H1 (cell line): ENCODE measurements at regions not wholly inside any gene's neighbourhood (a gene's known extent, or its start where the extent isn't known, plus 50 kb on each side); places are given as distances from the start of the nearest gene placed in this dataset.

Experiments used
- CTCF ChIA-PET: fragments of 300-600 bp; sonication (Branson Sonifier 250); formaldehyde crosslinking; loops from one replicate; lab custom pipeline; 2021; ENCODE audit not compliant: partially characterized antibody; lab: Charles Lee
- POLR2A ChIA-PET: fragments of 300-600 bp; sonication (Branson Sonifier 250); formaldehyde crosslinking; loops from one replicate; lab custom pipeline; 2021; ENCODE audit warnings: inconsistent platforms; ENCODE audit not compliant: partially characterized antibody; lab: Charles Lee
- DNase-seq, 2 experiments: peaks; one replicate each; pipeline versions ENCODE4 v3.0.0 to v3.0.0-alpha.2; 2010 to 2022; ENCODE audit warnings: low spot score in 2 of 2, low read depth in 1 of 2, mixed read lengths in 1 of 2
- FAIRE-seq: peaks from 2 replicates; lab custom pipeline; 2011; peaks lifted over from hg19 to GRCh38; lab: Jason Lieb, UNC
- H2AFZ ChIP-seq: 2 replicates; pipeline ENCODE4 v1.8.1; 2012; ENCODE audit warnings: low read length, inconsistent platforms
- H2AK5ac ChIP-seq: 2 replicates; pipeline ENCODE4 v1.6.1; 2013; ENCODE audit warnings: low read depth, low read length
- H2BK120ac ChIP-seq: replicated peaks from 2 replicates; pipeline ENCODE3; 2013; ENCODE audit warnings: low read depth, low read length, inconsistent platforms
- H2BK12ac ChIP-seq: 2 replicates; pipeline ENCODE4 v1.6.1; 2013; ENCODE audit warnings: low read depth, low read length
- H2BK15ac ChIP-seq: 2 replicates; pipeline ENCODE4 v1.6.1; 2013; ENCODE audit warnings: low read length
- H2BK20ac ChIP-seq: 2 replicates; pipeline ENCODE4 v1.6.1; 2013; ENCODE audit warnings: low read length
- H2BK5ac ChIP-seq: 2 replicates; pipeline ENCODE4 v1.6.1; 2013; ENCODE audit warnings: low read depth, low read length
- H3K14ac ChIP-seq: 2 replicates; pipeline ENCODE4 v1.6.1; 2013; ENCODE audit warnings: inconsistent platforms; ENCODE audit not compliant: insufficient read length
- H3K18ac ChIP-seq: 2 replicates; pipeline ENCODE4 v1.6.1; 2013; ENCODE audit warnings: low read length; ENCODE audit errors: extremely low read depth
- H3K23ac ChIP-seq: 2 replicates; pipeline ENCODE4 v1.6.1; 2013; ENCODE audit warnings: inconsistent platforms; ENCODE audit not compliant: insufficient read length
- H3K23me2 ChIP-seq: 2 replicates; pipeline ENCODE4 v1.6.1; 2013; ENCODE audit warnings: low read depth, low read length
- H3K27ac ChIP-seq: 2 replicates; pipeline ENCODE4 v1.6.1; 2011; ENCODE audit warnings: low read depth, low read length, inconsistent platforms
- H3K27me3 ChIP-seq, 4 experiments: replicated peaks in 1 of 4; 1 replicate in 1 of 4; 2 replicates in 3 of 4; pipeline versions ENCODE4 v1.6.1 to v1.8.1; 2011 to 2013; ENCODE audit warnings: low read length in 3 of 4, mild to moderate bottlenecking in 3 of 4, inconsistent platforms in 2 of 4, mixed read lengths in 2 of 4, moderate library complexity in 1 of 4; ENCODE audit not compliant: control insufficient read depth in 3 of 4, insufficient read depth in 3 of 4; ENCODE audit errors: extremely low read depth in 1 of 4
- H3K36me3 ChIP-seq, 4 experiments: 2 replicates each; pipeline versions ENCODE4 v1.6.1 to v1.8.1; 2011 to 2013; ENCODE audit warnings: mild to moderate bottlenecking in 4 of 4, low read length in 3 of 4, moderate library complexity in 2 of 4, control low read depth in 1 of 4, inconsistent platforms in 1 of 4; ENCODE audit not compliant: insufficient read depth in 4 of 4, control insufficient read depth in 2 of 4
- H3K4ac ChIP-seq: replicated peaks from 2 replicates; pipeline ENCODE3; 2013; ENCODE audit warnings: low read length, low read depth, mixed read lengths, inconsistent platforms; ENCODE audit not compliant: insufficient read length
- H3K4me1 ChIP-seq, 4 experiments: replicated peaks in 1 of 4; 1 replicate in 1 of 4; 2 replicates in 3 of 4; pipeline versions ENCODE4 v1.6.1 to v1.8.1; 2011 to 2013; ENCODE audit warnings: low read length in 3 of 4, inconsistent platforms in 2 of 4, mixed read lengths in 1 of 4; ENCODE audit not compliant: insufficient read depth in 4 of 4, control insufficient read depth in 3 of 4
- H3K4me2 ChIP-seq, 2 experiments: 2 replicates each; pipeline versions ENCODE4 v1.6.1 to v1.8.1; 2011 to 2013; ENCODE audit warnings: low read depth in 2 of 2, low read length in 2 of 2, control low read depth in 1 of 2, inconsistent platforms in 1 of 2, mild to moderate bottlenecking in 1 of 2; ENCODE audit not compliant: insufficient read depth in 1 of 2
- H3K4me3 ChIP-seq, 4 experiments: fragments of 200-600, 300-600 bp in 1 of 4; sonication (generic), shearing (Covaris generic), sonication (Bioruptor Twin) in 1 of 4; 2 replicates each; pipeline versions ENCODE4 v1.5.1 to v1.8.1; 2011 to 2016; ENCODE audit warnings: low read length in 4 of 4, low read depth in 3 of 4, control low read depth in 2 of 4, inconsistent platforms in 2 of 4, mild to moderate bottlenecking in 2 of 4, mixed read lengths in 1 of 4, moderate library complexity in 1 of 4; ENCODE audit not compliant: insufficient read depth in 2 of 4; ENCODE audit errors: extremely low read depth in 1 of 4
- H3K56ac ChIP-seq: replicated peaks from 2 replicates; pipeline ENCODE3; 2013; ENCODE audit warnings: low read depth, mild to moderate bottlenecking, mixed read lengths, low read length, inconsistent platforms; ENCODE audit not compliant: insufficient read length
- H3K79me1 ChIP-seq: 2 replicates; pipeline ENCODE4 v1.6.1; 2013; ENCODE audit warnings: low read depth, low read length, control low read depth
- H3K79me2 ChIP-seq, 2 experiments: 2 replicates each; pipeline versions ENCODE4 v1.6.1 to v1.8.1; 2012 to 2013; ENCODE audit warnings: low read length in 2 of 2, mild to moderate bottlenecking in 2 of 2, inconsistent platforms in 1 of 2; ENCODE audit not compliant: insufficient read depth in 2 of 2, control insufficient read depth in 1 of 2
- H3K9ac ChIP-seq, 4 experiments: replicated peaks in 1 of 4; 1 replicate in 1 of 4; 2 replicates in 3 of 4; pipeline versions ENCODE4 v1.6.1 to v1.8.1; 2011 to 2013; ENCODE audit warnings: low read depth in 3 of 4, low read length in 3 of 4, control low read depth in 2 of 4, mild to moderate bottlenecking in 2 of 4, moderate library complexity in 2 of 4, inconsistent platforms in 1 of 4; ENCODE audit errors: extremely low read depth in 1 of 4
- H3K9me3 ChIP-seq, 2 experiments: 2 replicates each; pipeline versions ENCODE4 v1.6.1 to v1.8.1; 2012 to 2013; ENCODE audit warnings: mild to moderate bottlenecking in 2 of 2, moderate library complexity in 2 of 2, control low read depth in 1 of 2, inconsistent platforms in 1 of 2, low read depth in 1 of 2, low read length in 1 of 2, mixed read lengths in 1 of 2; ENCODE audit not compliant: insufficient read depth in 2 of 2
- H4K20me1 ChIP-seq, 2 experiments: replicated peaks in 1 of 2; 2 replicates each; pipeline versions ENCODE3 to v1.8.1; 2011 to 2013; ENCODE audit warnings: inconsistent platforms in 2 of 2, low read length in 2 of 2, mild to moderate bottlenecking in 1 of 2; ENCODE audit not compliant: insufficient read depth in 2 of 2, control insufficient read depth in 1 of 2
- H4K5ac ChIP-seq: 2 replicates; pipeline ENCODE4 v1.6.1; 2013; ENCODE audit warnings: low read length, low read depth, mixed read lengths, inconsistent platforms; ENCODE audit not compliant: insufficient read length
- H4K8ac ChIP-seq: 2 replicates; pipeline ENCODE4 v1.8.0; 2013; ENCODE audit warnings: mild to moderate bottlenecking, moderate library complexity, low read length, inconsistent platforms; ENCODE audit not compliant: insufficient read depth; ENCODE audit errors: extremely low read depth
- H4K91ac ChIP-seq: replicated peaks from 2 replicates; pipeline ENCODE3; 2013; ENCODE audit warnings: low read length, mixed read lengths, inconsistent platforms; ENCODE audit not compliant: insufficient read length
- KDM1A ChIP-seq: fragments of 200-600, 300-600 bp; sonication (generic); IDR thresholded peaks from 2 replicates; pipeline ENCODE4 v1.7.1; 2016; ENCODE audit warnings: mild to moderate bottlenecking, low read length, borderline replicate concordance
- WGBS, 2 experiments: shearing (Covaris generic) in 1 of 2; methylation state at CpG; one replicate each; pipeline versions ENCODE4 v1.1.6 to v1.1.7; 2013 to 2015; ENCODE audit warnings: low lambda C conversion rate in 2 of 2, mixed read lengths in 2 of 2, inconsistent platforms in 1 of 2, low coverage in 1 of 2, missing lambda C conversion rate in 1 of 2; ENCODE audit not compliant: insufficient replicate concordance in 2 of 2, insufficient coverage in 1 of 2, insufficient read length in 1 of 2; ENCODE audit errors: extremely low coverage in 1 of 2, missing lambda C conversion rate in 1 of 2; 5-methylcytosine and 5-hydroxymethylcytosine counted together

DNA sequence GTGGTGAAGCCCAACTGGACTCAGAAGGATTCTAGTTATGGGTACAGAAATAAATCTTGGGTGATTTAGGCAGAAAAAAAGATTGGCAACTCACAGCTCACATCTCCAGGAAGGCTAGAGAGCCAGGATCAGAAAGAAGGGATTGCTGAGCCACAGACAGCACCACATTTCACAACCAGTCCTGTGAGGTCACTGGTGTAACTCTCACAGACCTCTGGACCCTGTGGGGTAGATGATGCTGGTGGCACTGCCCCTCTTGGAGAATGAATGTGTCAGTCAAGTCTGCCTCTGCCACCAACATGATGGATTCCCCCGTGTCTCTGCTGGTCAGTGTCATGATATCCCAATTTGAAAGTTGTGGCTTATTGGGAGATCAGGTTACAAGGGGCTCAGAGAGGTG is 70.9 kb upstream of the HMCN1 start:
- H3K27ac ChIP-seq: no peak overlapping the region
- H3K79me2 ChIP-seq: no peaks in the 10 kb centered on the region
- H3K23ac ChIP-seq: no peak overlapping the region
- no peaks in the 10 kb centered on the region; the same call in 1 of the 2 replicates for H3K23me2 ChIP-seq
- H3K14ac ChIP-seq: no peak overlapping the region
- H3K56ac ChIP-seq: no peak overlapping the region
- H3K36me3 ChIP-seq: no peaks in the 10 kb centered on the region
- H2AK5ac ChIP-seq: no peak overlapping the region
- 82% methylated on average over 1 of the region's 1 CpG; no CpG with 5 or more reads in 1 of the 2 experiments for WGBS, 2 experiments
- H2BK120ac ChIP-seq: no peak overlapping the region
- DNase-seq: no peak
- no peak for TF ChIP-seq KDM1A
- no peaks in the 10 kb centered on the region for H3K79me1 ChIP-seq
- H3K4me1 ChIP-seq: peaks cover 0 to 4% (median 1%) of the 10 kb centered on the region in 4 experiments; a peak in 4 of 7 replicates
- POLR2A ChIA-PET: interaction anchor here (1.1 kb wide), 1 partner anchor 348 kb away, joined by 4 read pairs; no protein-coding TSS in a partner anchor
- H3K4me3 ChIP-seq: no peak overlapping the region
- CTCF ChIA-PET: interaction anchor here (0.6 to 2.8 kb wide), 5 partner anchors 12 to 209 kb away, joined by 3 to 14 read pairs (median 6); no protein-coding TSS in a partner anchor
- no peak overlapping the region for H3K4me2 ChIP-seq
- H4K5ac ChIP-seq: no peak overlapping the region
- H4K8ac ChIP-seq: no peak overlapping the region
- H3K27me3 ChIP-seq: no peaks in the 10 kb centered on the region
- no peak overlapping the region for H4K91ac ChIP-seq
- no peak overlapping the region for H2BK15ac ChIP-seq
- no peak overlapping the region for H3K18ac ChIP-seq
- FAIRE-seq: peak; percentile 7
- no peaks in the 10 kb centered on the region for H3K9me3 ChIP-seq
- no peak overlapping the region for H2BK20ac ChIP-seq
- H4K20me1 ChIP-seq: no peaks in the 10 kb centered on the region
- H2BK5ac ChIP-seq: no peak overlapping the region
- no peak overlapping the region for H3K9ac ChIP-seq
- no peak overlapping the region for H3K4ac ChIP-seq
- no peak overlapping the region; the same call in 1 of the 2 replicates for H2BK12ac ChIP-seq
- 0 out of 2 replicates have a peak overlapping the region, but pooled peaks have one; percentile 72 for H2AFZ ChIP-seq
